Stimulated activated CD4-positive, alpha-beta T cell treated with anti-CD3 and anti-CD28 coated beads, Interleukin-2, amount 100 ng/mL, for 24 hours (primary cell): ENCODE measurements at regions not wholly inside any gene's neighbourhood (a gene's known extent, or its start where the extent isn't known, plus 50 kb on each side); places are given as distances from the start of the nearest gene placed in this dataset.
"Not testable (repeated sequence)": the region's sequence is repeated elsewhere in the genome, so short reads cannot be mapped to it uniquely, and the experiment has no call there.

ENCODE experiments used
- DNase-seq, 2 donors: peaks; one replicate each; pipeline ENCODE4 v3.0.0-alpha.2; 2020

- no peak for DNase-seq
Measured at GRCh38 chr4:170243662-170244288, 154.0 kb upstream of the AADAT start.

DNA sequence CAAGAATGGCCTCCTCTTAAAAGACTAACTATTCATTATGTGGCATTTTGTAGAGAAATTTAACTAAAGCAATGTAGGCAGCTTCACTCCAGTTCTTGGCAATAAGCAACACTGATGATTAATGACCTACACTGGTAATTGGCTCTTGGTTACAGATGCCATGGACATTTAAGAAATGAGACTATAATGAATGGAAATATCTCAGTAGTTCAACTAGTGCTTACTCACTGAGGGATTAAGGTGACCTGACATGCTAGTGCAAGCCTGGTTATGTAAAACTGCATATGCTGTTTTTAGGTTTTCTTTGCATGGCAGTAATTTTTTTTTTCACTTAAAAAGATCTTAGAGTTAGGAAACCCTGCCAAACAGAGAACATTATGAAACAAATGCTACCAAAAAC lies 152.7 kb upstream of the AADAT start:
- DNase-seq: no peak

DNA sequence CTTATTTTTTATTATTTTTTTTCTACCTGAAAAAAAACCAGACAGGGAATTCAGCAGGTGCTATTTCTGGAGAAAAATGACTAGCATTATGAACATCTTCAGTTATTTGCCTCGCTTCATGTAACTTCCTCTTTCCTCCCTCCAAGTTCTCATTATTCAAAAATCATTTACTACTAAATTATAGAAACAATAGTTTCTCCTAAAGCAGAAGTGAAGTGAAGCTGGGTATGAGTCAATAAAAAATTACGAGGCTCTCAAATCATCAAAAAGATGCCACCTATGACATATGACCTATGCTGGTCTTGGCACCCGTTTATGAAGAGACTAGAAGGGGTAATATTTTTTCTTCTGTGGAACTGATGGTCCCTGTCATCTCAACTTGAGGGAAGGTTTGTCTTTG lies 145.0 kb upstream of the AADAT start:
- DNase-seq: no peak

DNA sequence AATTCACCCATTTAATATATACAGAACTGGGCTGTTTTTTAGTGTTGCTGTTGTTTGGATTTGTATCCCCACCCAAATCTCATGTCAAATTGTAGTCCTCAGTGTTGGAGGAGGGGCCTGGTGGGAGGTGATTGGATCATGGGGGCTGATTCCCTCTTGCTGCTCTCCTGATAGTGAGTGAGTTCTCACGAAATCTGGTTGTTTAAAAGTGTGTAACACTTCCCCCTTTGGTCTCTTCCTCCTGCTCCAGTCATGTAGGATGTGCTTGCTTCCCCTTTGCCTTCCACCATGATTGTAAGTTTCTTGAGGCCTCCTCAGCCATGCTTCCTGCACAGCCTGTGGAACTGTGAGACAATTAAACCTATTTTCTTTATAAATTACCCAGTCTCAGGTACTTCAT lies 141.6 kb upstream of the AADAT start:
- DNase-seq: no peak

- DNase-seq: no peak
Measured at GRCh38 chr4:170230242-170230641, 140.5 kb upstream of the AADAT start.

DNA sequence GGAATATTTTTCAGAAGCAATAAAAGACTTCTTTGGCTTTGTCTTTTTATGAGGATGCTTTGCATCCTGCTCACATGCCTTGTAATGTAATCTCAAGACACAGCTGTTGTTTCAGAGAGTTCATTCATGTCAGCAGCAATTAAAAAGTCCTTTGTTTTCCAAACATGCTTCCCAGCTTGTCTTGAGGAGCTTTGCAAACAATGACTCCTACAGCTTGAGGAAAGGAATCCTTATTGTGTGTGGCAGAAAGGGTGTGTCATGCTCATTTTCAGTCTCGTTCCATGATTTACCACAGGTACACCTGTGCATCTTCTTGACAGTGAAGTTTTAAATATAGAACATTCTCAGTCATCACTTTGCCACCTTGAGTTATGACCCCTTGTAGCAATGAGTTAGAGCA lies 139.2 kb upstream of the AADAT start:
- DNase-seq: no peak

DNA sequence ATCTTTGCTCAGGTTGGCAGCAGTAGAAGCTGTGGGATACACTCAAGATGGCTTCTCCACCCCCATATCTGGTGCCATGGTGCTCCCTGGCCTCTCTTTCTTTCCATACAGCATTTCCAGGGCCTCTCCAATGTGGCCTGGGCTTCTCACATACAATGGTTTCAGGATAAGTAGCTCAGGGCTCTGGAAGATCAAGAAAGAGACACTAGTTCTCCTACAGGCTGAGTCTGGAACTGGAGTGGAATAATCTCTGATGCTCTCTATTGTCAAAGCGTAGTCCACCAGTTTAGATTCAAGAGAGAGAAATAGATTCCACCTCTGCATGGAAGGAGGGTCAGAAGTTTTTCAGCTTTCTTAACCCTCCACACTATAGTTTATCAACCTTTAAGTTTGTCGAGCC lies 138.2 kb upstream of the AADAT start:
- no peak for DNase-seq

DNA sequence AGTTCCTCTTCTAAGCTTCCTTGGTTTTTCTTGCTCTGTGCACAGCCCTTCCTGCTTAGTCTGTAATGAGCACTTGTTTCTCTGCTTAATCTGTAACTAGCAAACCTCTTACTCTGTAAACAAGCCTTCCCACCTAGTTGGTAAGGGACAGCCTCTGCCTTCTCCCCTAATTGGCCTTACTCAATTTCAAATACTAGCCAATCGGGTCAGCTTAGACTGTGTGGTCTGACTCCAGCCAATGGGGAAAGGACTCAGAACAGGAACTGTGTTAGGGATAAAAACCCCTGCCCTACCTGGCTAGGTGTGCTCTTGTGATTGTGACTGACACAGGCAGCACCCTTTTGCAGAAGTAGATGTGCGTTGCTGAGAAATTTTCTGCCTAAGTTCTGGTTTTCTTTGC lies 136.5 kb upstream of the AADAT start:
- no peak for DNase-seq

DNA sequence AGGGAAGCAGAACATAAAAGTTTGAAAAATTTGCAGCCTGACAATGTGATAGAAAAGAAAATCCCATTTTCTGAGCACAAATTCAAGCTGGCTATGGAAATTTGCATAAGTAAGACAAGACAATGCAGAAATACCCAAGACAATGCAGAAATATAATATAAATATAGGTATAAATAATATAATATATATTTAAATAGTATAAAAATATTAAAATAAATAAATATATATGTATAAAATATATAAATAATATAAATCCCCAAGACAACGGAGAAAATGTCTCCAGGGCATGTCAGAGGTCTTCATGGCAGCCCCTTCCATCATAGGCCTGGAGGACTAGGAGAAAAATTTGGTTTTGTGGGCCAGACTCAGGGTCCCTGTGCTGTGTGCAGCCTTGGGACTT lies 125.0 kb upstream of the AADAT start:
- no peak for DNase-seq

GRCh38 chr4:170214101-170214500 lies 124.3 kb upstream of the AADAT start:
- DNase-seq: no peak

- no peak for DNase-seq
Measured at GRCh38 chr4:170202721-170203120, 113.0 kb upstream of the AADAT start.

- DNase-seq: no peak
Measured at GRCh38 chr4:170198747-170199146, 109.0 kb upstream of the AADAT start.

DNA sequence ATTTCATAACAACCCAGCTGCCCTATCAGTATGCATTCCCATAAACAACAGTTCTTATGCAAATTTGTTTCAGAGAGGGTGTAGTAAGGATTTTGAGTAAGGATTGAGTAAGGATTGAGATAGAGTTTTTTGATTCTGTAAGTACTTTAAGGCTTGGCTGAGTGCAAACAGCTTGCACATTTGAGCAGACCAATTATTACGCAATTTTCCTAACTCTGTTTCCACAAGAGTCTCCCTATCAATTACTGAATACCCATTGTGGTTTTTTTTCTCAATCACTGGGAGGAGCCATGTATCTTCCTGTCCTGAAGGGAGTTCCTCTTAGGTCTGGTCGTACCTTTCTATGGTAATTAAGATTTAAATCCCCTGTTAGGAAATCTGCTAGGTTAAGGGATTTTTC lies 105.0 kb upstream of the AADAT start:
- DNase-seq: not testable (repeated sequence)

DNA sequence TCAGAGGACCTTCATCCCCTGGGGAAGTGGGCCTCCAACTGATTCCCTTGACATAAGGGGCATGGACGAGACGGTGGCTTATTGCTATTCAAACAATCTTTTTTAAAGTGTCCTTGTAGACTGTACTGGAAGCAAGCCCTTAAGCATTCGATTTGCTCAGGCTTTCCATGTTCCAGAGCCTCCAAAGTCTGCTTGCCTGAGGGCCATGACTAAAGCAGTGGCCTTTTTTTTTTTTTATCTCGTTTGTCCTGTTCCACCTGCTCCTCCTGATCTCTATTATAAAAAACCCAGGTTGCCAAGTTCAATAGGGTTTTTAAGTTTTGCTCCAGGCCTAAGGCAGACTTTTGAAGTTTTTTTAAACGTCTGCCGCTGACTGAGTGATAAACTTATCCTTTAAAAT lies 103.7 kb upstream of the AADAT start:
- no peak for DNase-seq

GRCh38 chr4:170190265-170190664 lies 100.5 kb upstream of the AADAT start:
- DNase-seq: no peak

GRCh38 chr4:170170861-170171260 lies 81.1 kb upstream of the AADAT start:
- no peak for DNase-seq

GRCh38 chr4:170169699-170170098 lies 79.9 kb upstream of the AADAT start:
- DNase-seq: no peak

- no peak for DNase-seq
Measured at GRCh38 chr4:170167678-170168077, 77.9 kb upstream of the AADAT start.

DNA sequence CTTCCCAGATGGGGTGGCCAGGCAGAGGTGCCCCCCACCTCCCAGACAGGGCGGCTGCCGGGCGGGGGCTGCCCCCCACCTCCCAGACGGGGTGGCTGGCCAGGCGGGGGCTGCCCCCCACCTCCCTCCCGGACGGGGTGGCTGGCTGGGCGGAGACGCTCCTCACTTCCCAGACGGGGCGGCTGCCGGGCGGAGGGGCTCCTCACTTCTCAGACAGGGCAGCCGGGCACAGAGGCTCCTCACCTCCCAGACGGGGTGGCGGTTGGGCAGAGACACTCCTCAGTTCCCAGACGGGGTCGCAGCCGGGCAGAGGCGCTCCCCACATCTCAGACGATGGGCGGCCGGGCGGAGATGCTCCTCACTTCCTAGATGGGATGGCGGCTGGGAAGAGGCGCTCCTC lies 76.4 kb upstream of the AADAT start:
- not testable (repeated sequence) for DNase-seq

DNA sequence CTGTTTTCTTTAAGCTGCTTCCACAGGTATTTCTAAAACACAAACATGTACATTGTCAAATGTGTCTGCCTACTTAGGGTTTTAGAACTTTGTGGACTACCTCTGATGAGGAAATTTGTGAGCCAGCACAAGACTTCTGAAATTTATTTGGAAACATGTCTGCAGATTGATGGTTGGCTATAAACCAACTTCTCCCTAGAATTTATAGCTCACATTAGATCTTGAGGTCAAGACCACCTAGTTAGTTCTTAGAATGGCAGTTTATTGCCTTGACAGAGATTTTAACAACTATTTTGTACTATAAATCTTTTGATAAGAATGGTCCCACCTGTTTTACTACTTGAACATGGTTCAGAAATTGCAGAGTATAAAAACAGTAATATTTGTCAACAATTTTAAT lies 72.7 kb upstream of the AADAT start:
- no peak for DNase-seq

DNA sequence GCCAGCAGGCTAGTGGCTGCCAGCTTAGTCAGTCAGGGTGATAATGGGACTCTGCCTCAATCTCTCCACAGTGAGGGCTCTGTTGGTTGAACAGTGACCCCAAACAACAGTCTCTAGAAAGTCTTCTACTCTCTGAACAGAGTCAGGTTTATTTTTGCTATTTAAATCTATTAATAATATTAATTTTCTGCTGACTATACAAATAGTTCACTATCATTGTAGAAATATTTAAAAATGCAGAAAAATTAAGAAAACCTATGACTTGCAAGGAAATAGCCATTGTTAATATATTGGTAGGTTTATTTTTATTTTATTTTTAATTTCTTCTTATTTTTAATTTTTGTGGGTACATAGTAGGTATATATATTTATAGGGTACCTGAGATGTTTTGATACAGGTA lies 67.9 kb upstream of the AADAT start:
- DNase-seq: no peak

GRCh38 chr4:170145120-170145519 lies 55.4 kb upstream of the AADAT start:
- DNase-seq: no peak

GRCh38 chr4:170139764-170140163 lies 50.0 kb upstream of the AADAT start:
- no peak for DNase-seq
